ENCODE measurements at regions not wholly inside any gene's neighbourhood (a gene's known extent, or its start where the extent isn't known, plus 50 kb on each side); places are given as distances from the start of the nearest gene placed in this dataset.
"Not testable (repeated sequence)": the region's sequence is repeated elsewhere in the genome, so short reads cannot be mapped to it uniquely, and the experiment has no call there.

GRCh38 chr18:8910843-8911242, 191.7 kb upstream of the NDUFV2 start:
- ATAC-seq, result no peak
- intact Hi-C loops (cut with DNase I), result no loop called here
- H3K9me3 ChIP-seq, result no peaks in the 10 kb centered on the region
- H3K4me3 ChIP-seq, result no peak overlapping the region
- no peak for DNase-seq
- TF ChIP-seq CTCF (IDR thresholded peaks at IDR 0.05), result no peak
- H3K27ac ChIP-seq, result no peak overlapping the region
- no peaks in the 10 kb centered on the region for H3K4me1 ChIP-seq
- no peaks in the 10 kb centered on the region for H3K36me3 ChIP-seq
- H3K27me3 ChIP-seq, result no peaks in the 10 kb centered on the region

DNA sequence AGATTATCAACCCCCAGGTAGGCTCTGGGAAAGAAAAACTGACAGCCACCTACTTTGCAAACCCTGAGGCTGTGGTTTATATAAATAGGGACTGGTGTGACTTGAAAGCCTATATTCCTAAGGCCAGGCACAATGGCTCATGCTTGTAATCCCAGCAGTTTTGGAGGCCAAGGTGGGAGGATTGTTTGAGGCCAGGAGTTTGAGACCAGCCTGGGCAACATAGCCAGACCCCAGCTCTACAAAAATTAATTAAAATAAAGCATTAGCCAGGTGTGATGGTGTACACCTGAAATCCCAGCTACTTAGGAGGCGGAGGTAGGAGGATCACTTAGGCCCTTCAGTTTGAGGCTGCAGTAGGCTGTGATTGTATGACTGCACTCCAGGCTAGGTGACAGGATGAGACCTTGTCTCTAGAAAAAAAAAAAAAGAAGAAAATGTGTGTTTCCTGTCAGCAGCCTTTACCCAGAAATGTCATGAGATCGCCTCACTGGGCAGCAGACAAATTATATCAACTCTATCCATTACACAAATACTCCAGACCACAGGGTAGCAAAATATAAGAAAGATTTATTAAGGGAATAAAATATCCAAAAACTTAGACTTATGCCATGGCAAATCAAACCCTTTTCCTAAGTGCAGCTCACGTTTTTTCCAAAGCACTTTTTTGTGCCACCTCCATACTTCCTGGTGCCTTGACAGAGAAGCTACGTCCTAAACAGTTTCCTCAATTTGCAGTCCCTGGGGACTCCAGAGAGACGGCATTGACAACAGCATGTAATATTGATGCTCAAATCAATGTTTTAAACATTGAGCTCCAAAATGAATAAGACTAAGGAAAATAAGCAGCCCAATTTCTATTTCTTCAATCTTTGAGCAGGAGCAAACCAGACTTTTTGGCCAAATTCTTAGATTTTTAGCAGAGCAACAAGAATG, 190.8 kb upstream of the NDUFV2 start:
- ATAC-seq (no peak), DNase-seq (no peak)
- TF ChIP-seq CTCF (IDR thresholded peaks at IDR 0.05), result no peak
- H3K4me1 ChIP-seq, result no peaks in the 10 kb centered on the region
- intact Hi-C loops (cut with DNase I), result no loop called here
- no peaks in the 10 kb centered on the region for H3K36me3 ChIP-seq
- peak overlapping the region; percentile 7 for H3K27ac ChIP-seq
- no peaks in the 10 kb centered on the region for H3K9me3 ChIP-seq
- no peak overlapping the region for H3K4me3 ChIP-seq
- H3K27me3 ChIP-seq, result no peaks in the 10 kb centered on the region

DNA sequence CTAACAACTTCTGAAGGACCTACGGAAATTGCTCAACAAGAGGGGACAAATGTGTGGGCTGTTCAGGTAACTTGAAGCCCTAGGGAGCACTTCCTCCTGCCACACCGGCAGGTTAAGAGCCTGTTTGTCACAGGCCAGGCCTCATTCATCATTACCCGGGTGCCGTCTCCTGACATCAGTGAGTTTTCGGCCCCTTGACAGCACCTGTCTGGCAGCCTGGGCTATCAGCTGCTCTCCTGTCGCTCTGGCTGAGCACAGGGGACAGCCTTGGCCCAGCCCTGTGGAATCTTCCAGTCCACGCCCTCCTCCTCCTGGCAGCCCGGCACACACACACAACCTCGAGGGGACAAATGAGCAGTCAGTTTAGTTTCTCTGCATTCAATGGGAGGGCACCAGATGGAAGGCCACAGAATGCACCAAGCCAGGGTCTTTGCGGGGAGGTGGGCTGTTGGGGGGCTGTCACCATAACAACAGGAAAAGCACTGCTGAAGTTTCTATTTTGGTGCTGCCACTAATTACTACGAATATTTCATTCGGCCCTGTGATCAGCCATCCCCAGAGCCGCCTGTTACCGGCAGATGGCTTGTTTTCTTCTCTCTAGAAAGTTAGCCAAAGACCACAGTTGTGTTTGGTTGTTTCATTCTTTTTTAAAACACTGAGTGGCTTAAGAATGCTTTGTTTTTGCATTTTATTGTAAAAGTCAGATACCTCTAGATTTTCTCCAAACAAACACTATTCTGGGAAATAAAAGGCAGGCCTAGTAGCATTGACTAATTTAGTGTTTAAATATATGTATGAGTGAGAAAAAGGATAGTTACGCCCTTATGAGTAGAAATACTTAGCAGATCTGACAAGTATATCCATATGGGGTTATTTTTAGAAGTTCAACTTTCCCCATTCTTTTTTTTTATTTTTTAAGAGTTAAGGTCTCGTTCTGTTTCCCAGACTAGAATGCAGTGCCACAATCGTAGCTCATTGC, 189.9 kb upstream of the NDUFV2 start:
- no peak for TF ChIP-seq CTCF (IDR thresholded peaks at IDR 0.05)
- H3K4me1 ChIP-seq, result no peaks in the 10 kb centered on the region
- no peak overlapping the region for H3K4me3 ChIP-seq
- intact Hi-C loops (cut with DNase I), result no loop called here
- H3K9me3 ChIP-seq, result no peaks in the 10 kb centered on the region
- DNase-seq (peak; percentile 70), ATAC-seq (peak; percentile 87)
- H3K27me3 ChIP-seq, result no peaks in the 10 kb centered on the region
- H3K27ac ChIP-seq, result peak overlapping the region; percentile 7
- H3K36me3 ChIP-seq, result no peaks in the 10 kb centered on the region

DNA sequence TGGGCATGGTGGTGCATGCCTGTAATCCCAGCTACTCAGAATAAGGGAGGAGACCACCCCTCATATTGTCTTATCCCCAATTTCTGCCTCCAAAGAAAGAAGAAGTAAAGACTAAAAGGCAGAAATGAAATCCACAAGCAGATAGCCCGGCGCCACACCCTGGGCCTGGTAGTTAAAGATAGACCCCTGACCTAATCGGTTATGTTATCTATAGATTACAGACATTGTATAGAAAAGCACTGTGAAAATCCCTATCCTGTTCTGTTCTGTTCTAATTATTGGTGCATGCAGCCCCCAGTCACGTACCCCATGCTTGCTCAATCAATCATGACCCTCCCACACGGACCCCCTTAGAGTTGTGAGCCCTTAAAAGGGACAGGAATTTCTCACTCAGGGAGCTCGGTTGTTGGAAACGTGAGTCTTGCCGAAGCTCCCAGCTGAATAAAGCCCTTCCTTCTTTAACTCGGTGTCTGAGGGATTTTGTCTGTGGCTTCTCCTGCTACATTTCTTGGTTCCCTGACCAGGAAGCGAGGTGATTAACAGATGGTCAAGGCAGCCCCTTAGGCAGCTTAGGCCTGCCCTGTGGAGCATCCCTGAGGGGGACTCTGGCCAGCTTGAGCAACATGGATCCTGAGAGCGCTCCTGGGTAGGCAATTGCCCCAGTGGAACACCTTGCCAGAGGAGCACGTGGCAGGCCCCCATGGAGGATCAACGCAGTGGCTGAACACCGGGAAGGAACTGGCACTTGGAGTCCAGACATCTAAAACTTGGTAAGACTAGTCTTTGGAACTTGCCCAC, 188.7 kb upstream of the NDUFV2 start:
- H3K27ac ChIP-seq; DNase-seq; ATAC-seq; H3K4me3 ChIP-seq; H3K36me3 ChIP-seq; H3K4me1 ChIP-seq; intact Hi-C loops (cut with DNase I); H3K9me3 ChIP-seq; H3K27me3 ChIP-seq: not testable (repeated sequence)

- H3K4me3 ChIP-seq; ATAC-seq; H3K27me3 ChIP-seq; H3K27ac ChIP-seq; H3K4me1 ChIP-seq; H3K36me3 ChIP-seq; intact Hi-C loops (cut with DNase I); DNase-seq; H3K9me3 ChIP-seq: not testable (repeated sequence)
Observed at GRCh38 chr18:8914404-8915264, 187.9 kb upstream of the NDUFV2 start.

- intact Hi-C loops (cut with DNase I); DNase-seq: not testable (repeated sequence)
Observed at GRCh38 chr18:8920856-8921787, 181.4 kb upstream of the NDUFV2 start.

More at GRCh38 chr18:8920856-8921787, 181.4 kb upstream of the NDUFV2 start:
- H3K4me3 ChIP-seq, H3K9me3 ChIP-seq, H3K36me3 ChIP-seq, H3K27me3 ChIP-seq, ATAC-seq, H3K4me1 ChIP-seq, H3K27ac ChIP-seq: not testable (repeated sequence)

Data from upper lobe of right lung (tissue), 1 donor.